A549 (cell line): ENCODE measurements at regions not wholly inside any gene's neighbourhood (a gene's known extent, or its start where the extent isn't known, plus 50 kb on each side); places are given as distances from the start of the nearest gene placed in this dataset.

Experiments
- ATAC-seq, 2 experiments: fragments of 200-7000 bp in 1 of 2; fragments of >200 bp in 1 of 2; cut with Nextera tagmentation in 1 of 2; cut with Tn5 transposase in 1 of 2; 3 replicates each; pipeline versions ENCODE4 v1.8.0 to v1.9.1; 2018 to 2020; ENCODE audit warnings: mild to moderate bottlenecking in 1 of 2, moderate library complexity in 1 of 2
- CTCF ChIA-PET: fragments of 300-600 bp; sonication (Branson Sonifier 250); formaldehyde crosslinking; extraction: SDS; loops from one replicate; lab custom pipeline; 2021; ENCODE audit warnings: antibody characterized with exemption, inconsistent platforms; lab: Yijun Ruan, JAX
- POLR2A ChIA-PET: fragments of 350-600 bp; formaldehyde crosslinking; extraction: SDS; loops from one replicate; lab custom pipeline; 2021; ENCODE audit warnings: antibody characterized with exemption, inconsistent platforms; lab: Yijun Ruan, JAX
- DNase-seq, 2 experiments: peaks; one replicate each; pipeline versions ENCODE4 v3.0.0 to v3.0.0-alpha.2; 2011 to 2016; ENCODE audit warnings: low read depth in 1 of 2, low spot score in 1 of 2
- FAIRE-seq: peaks from 2 replicates; lab custom pipeline; 2011; peaks lifted over from hg19 to GRCh38; lab: Jason Lieb, UNC
- H3K27ac ChIP-seq, 2 experiments: fragments of >200 bp; sonication (Bioruptor Twin); formaldehyde crosslinking; 3 replicates each; pipeline ENCODE4 v1.5.1; 2016 to 2017
- H3K4me1 ChIP-seq: fragments of >200 bp; sonication (Bioruptor Twin); formaldehyde crosslinking; 3 replicates; pipeline ENCODE4 v1.6.1; 2016
- H3K4me2 ChIP-seq: fragments of >200 bp; sonication (Bioruptor Twin); formaldehyde crosslinking; 3 replicates; pipeline ENCODE4 v1.6.1; 2016
- H3K4me3 ChIP-seq: fragments of >200 bp; sonication (Bioruptor Twin); formaldehyde crosslinking; 3 replicates; pipeline ENCODE4 v1.5.1; 2016
- H3K9me3 ChIP-seq: fragments of >200 bp; sonication (Bioruptor Twin); formaldehyde crosslinking; 3 replicates; pipeline ENCODE4 v1.6.1; 2016
- BHLHE40 ChIP-seq: IDR thresholded peaks from 2 replicates; pipeline ENCODE4 v1.6.1; 2012; ENCODE audit warnings: low read depth, low read length, inconsistent platforms
- CBX2 ChIP-seq: fragments of 200-600 bp; sonication (generic); IDR thresholded peaks from 2 replicates; pipeline ENCODE4 v1.6.1; 2016; ENCODE audit warnings: low read depth, mild to moderate bottlenecking, borderline replicate concordance
- CBX8 ChIP-seq: fragments of 200-600 bp; sonication (generic); IDR thresholded peaks from 2 replicates; pipeline ENCODE4 v1.6.1; 2016
- CEBPB ChIP-seq, 2 experiments: fragments of >200 bp in 1 of 2; sonication (Bioruptor Twin) in 1 of 2; formaldehyde crosslinking in 1 of 2; IDR thresholded peaks; 2 replicates each; pipeline ENCODE4 v1.6.1; 2012 to 2016
- EHMT2 ChIP-seq: fragments of 200-600 bp; sonication (generic); IDR thresholded peaks from 2 replicates; pipeline ENCODE4 v1.6.1; 2016; ENCODE audit warnings: antibody characterized with exemption, low read depth, mild to moderate bottlenecking, moderate library complexity
- ESRRA ChIP-seq: fragments of 150-350 bp; IDR thresholded peaks from 2 replicates; pipeline ENCODE4 v1.6.1; 2014; ENCODE audit warnings: mild to moderate bottlenecking, low read length, borderline replicate concordance
- FOSB ChIP-seq: fragments of 250-450 bp; sonication (Bioruptor Pico); IDR thresholded peaks from 2 replicates; pipeline ENCODE4 v1.5.0; 2020; ENCODE audit warnings: mild to moderate bottlenecking, moderate library complexity
- FOSL2 ChIP-seq, 2 experiments: fragments of 450-650 bp in 1 of 2; fragments of >200 bp in 1 of 2; sonication (Bioruptor Twin) in 1 of 2; formaldehyde crosslinking; IDR thresholded peaks; 2 replicates each; pipeline versions ENCODE4 v1.5.0 to v1.6.1; 2016 to 2020; ENCODE audit warnings: mild to moderate bottlenecking in 1 of 2, moderate library complexity in 1 of 2
- FOXS1 ChIP-seq: fragments of 250-450 bp; sonication (Bioruptor Pico); IDR thresholded peaks from 2 replicates; pipeline ENCODE4 v1.5.0; 2020; ENCODE audit warnings: mild to moderate bottlenecking, moderate library complexity
- HDAC2 ChIP-seq: fragments of 200-600 bp; sonication (generic); IDR thresholded peaks from 2 replicates; pipeline ENCODE4 v1.6.1; 2016
- HES2 ChIP-seq: fragments of >200 bp; sonication (Bioruptor Twin); formaldehyde crosslinking; IDR thresholded peaks from 2 replicates; pipeline ENCODE4 v1.6.1; 2016
- HEYL ChIP-seq: fragments of 250-450 bp; sonication (Bioruptor Pico); IDR thresholded peaks from 2 replicates; pipeline ENCODE4 v1.8.0; 2021; ENCODE audit warnings: mild to moderate bottlenecking, moderate library complexity
- HMGXB4 ChIP-seq: fragments of 250-450 bp; sonication (Bioruptor Pico); IDR thresholded peaks from 2 replicates; pipeline ENCODE4 v1.5.0; 2021; ENCODE audit warnings: mild to moderate bottlenecking, moderate library complexity, borderline replicate concordance
- HOXB5 ChIP-seq: fragments of 250-450 bp; sonication (Bioruptor Pico); IDR thresholded peaks from 2 replicates; pipeline ENCODE4 v1.5.0; 2020; ENCODE audit warnings: mild to moderate bottlenecking, moderate library complexity
- KDM5A ChIP-seq: fragments of 200-600 bp; sonication (generic); IDR thresholded peaks from 2 replicates; pipeline ENCODE4 v1.6.1; 2016; ENCODE audit warnings: antibody characterized with exemption, mild to moderate bottlenecking
- MAFK ChIP-seq: fragments of 450-650 bp; IDR thresholded peaks from 2 replicates; pipeline ENCODE4 v1.6.1; 2014; ENCODE audit not compliant: partially characterized antibody
- MAZ ChIP-seq: fragments of 150-350 bp; IDR thresholded peaks from 2 replicates; pipeline ENCODE4 v1.6.1; 2014; ENCODE audit warnings: antibody characterized with exemption, low read depth, low read length, borderline replicate concordance
- NPAS2 ChIP-seq: fragments of 250-450 bp; sonication (Bioruptor Pico); IDR thresholded peaks from 2 replicates; pipeline ENCODE4 v1.8.0; 2022; ENCODE audit warnings: mild to moderate bottlenecking, moderate library complexity, borderline replicate concordance
- PBX3 ChIP-seq: IDR thresholded peaks from 2 replicates; pipeline ENCODE4 v1.6.1; 2012
- PHF8 ChIP-seq: fragments of 200-600 bp; sonication (generic); IDR thresholded peaks from 2 replicates; pipeline ENCODE4 v1.6.1; 2016; ENCODE audit warnings: low read depth, mild to moderate bottlenecking, antibody characterized with exemption, moderate library complexity, borderline replicate concordance
- POLR2A ChIP-seq: IDR thresholded peaks from 2 replicates; pipeline ENCODE4 v1.6.1; 2012; ENCODE audit warnings: mild to moderate bottlenecking, low read length
- POLR2AphosphoS2 ChIP-seq: conservative IDR thresholded peaks from 2 replicates; pipeline ENCODE4 v1.6.1; 2012; ENCODE audit warnings: low read length, improper control_type of control experiment, inconsistent platforms
- RARB ChIP-seq: fragments of 250-450 bp; sonication (Bioruptor Pico); IDR thresholded peaks from 2 replicates; pipeline ENCODE4 v1.8.0; 2021; ENCODE audit warnings: mild to moderate bottlenecking, moderate library complexity
- RCOR1 ChIP-seq: fragments of 150-350 bp; IDR thresholded peaks from 2 replicates; pipeline ENCODE4 v1.6.1; 2014; ENCODE audit warnings: antibody characterized with exemption, low read length, low read depth
- SREBF2 ChIP-seq: fragments of 450-650 bp; IDR thresholded peaks from 2 replicates; pipeline ENCODE4 v1.6.1; 2014; ENCODE audit warnings: mild to moderate bottlenecking, moderate library complexity
- USF2 ChIP-seq: fragments of 450-650 bp; IDR thresholded peaks from 2 replicates; pipeline ENCODE4 v1.6.1; 2014; ENCODE audit warnings: antibody characterized with exemption
- ZFP36 ChIP-seq: fragments of 450-650 bp; IDR thresholded peaks from 2 replicates; pipeline ENCODE4 v1.6.1; 2014; ENCODE audit warnings: borderline replicate concordance; ENCODE audit not compliant: partially characterized antibody
- WGBS: methylation state at CpG from one replicate; pipeline ENCODE4 v1.1.6; 2017; ENCODE audit errors: missing lambda C conversion rate; 5-methylcytosine and 5-hydroxymethylcytosine counted together

- TF ChIP-seq PHF8 (no peak), POLR2A (no peak), FOSL2 (IDR thresholded peaks at IDR 0.05) (no peak), FOSL2 (CRISPR knock-in tag; IDR thresholded peaks at IDR 0.05) (no peak)
Measured at GRCh38 chr13:61286148-61286745, 129.4 kb downstream of the PCDH20 start (continued).

- 14% methylated on average over 5 of the region's 5 CpGs for WGBS
- CTCF ChIA-PET, result no interaction called here
- no peak for TF ChIP-seq CEBPB (IDR thresholded peaks at IDR 0.05)
- TF ChIP-seq HEYL, result no peak
- TF ChIP-seq CBX8, result no peak
- TF ChIP-seq MAZ, result no peak
- no peak for TF ChIP-seq CBX2
- no peak for TF ChIP-seq HES2
- no peak for TF ChIP-seq RCOR1
- no peak for TF ChIP-seq HOXB5 (CRISPR knock-in tag)
- no peak for TF ChIP-seq HDAC2
Measured at GRCh38 chr13:61277586-61278276, 137.9 kb downstream of the PCDH20 start.

GRCh38 chr13:61277088-61277487 lies 138.6 kb downstream of the PCDH20 start:
- Histone ChIP-seq H3K4me2 (no peak overlapping the region), H3K4me1 (no peaks in the 10 kb centered on the region), H3K27ac (no peak overlapping the region), H3K4me3 (no peak overlapping the region), H3K9me3 (no peaks in the 10 kb centered on the region)
- DNase-seq (no peak), FAIRE-seq (no peak), ATAC-seq (no peak)
- ChIA-PET POLR2A (no interaction called here), CTCF (no interaction called here)
- no peak for TF ChIP-seq POLR2AphosphoS2
- TF ChIP-seq HOXB5 (CRISPR knock-in tag), result no peak
- TF ChIP-seq NPAS2 (CRISPR knock-in tag), result no peak
- no peak for TF ChIP-seq RARB (CRISPR knock-in tag)
- TF ChIP-seq EHMT2, result no peak
- 0% methylated on average over 1 of the region's 1 CpG for WGBS

More at GRCh38 chr13:61277586-61278276, 137.9 kb downstream of the PCDH20 start:
- H3K4me1 ChIP-seq, result no peaks in the 10 kb centered on the region
- no peak for DNase-seq
- H3K4me3 ChIP-seq, result no peak overlapping the region
- no peaks in the 10 kb centered on the region for H3K9me3 ChIP-seq
- H3K4me2 ChIP-seq, result no peak overlapping the region
- no peak for ATAC-seq
- POLR2A ChIA-PET, result no interaction called here
- no peak overlapping the region for H3K27ac ChIP-seq
- no peak for FAIRE-seq

- DNase-seq (no peak), ATAC-seq (no peak), FAIRE-seq (no peak)
- Histone ChIP-seq H3K4me1 (no peaks in the 10 kb centered on the region), H3K9me3 (no peaks in the 10 kb centered on the region), H3K4me3 (no peak overlapping the region), H3K27ac (no peak overlapping the region), H3K4me2 (no peak overlapping the region)
- TF ChIP-seq FOSB (CRISPR knock-in tag) (no peak), FOXS1 (CRISPR knock-in tag) (no peak), KDM5A (no peak), NPAS2 (CRISPR knock-in tag) (no peak)
- CTCF ChIA-PET, result no interaction called here
- WGBS, result 0% methylated on average over 2 of the region's 2 CpGs
- POLR2A ChIA-PET, result no interaction called here
Measured at GRCh38 chr13:61276401-61276800, 139.2 kb downstream of the PCDH20 start.

- DNase-seq, result no peak
- no peak overlapping the region for H3K4me3 ChIP-seq
- POLR2A ChIA-PET, result no interaction called here
- FAIRE-seq, result no peak
- no peaks in the 10 kb centered on the region for H3K9me3 ChIP-seq
- H3K27ac ChIP-seq, result no peak overlapping the region
- ATAC-seq, result no peak
- no peak overlapping the region for H3K4me2 ChIP-seq
- CTCF ChIA-PET, result no interaction called here
- H3K4me1 ChIP-seq, result no peaks in the 10 kb centered on the region
- WGBS, result 0% methylated on average over 2 of the region's 2 CpGs
- TF ChIP-seq NPAS2 (CRISPR knock-in tag) (no peak), SREBF2 (no peak), FOXS1 (CRISPR knock-in tag) (no peak), HMGXB4 (CRISPR knock-in tag) (no peak), ESRRA (no peak), PBX3 (no peak), BHLHE40 (no peak), ZFP36 (no peak), USF2 (no peak), MAFK (no peak)
Measured at GRCh38 chr13:61275736-61276135, 139.9 kb downstream of the PCDH20 start.
